Mesenchymal stem cell (in vitro differentiated cells and primary cell): ENCODE measurements at regions not wholly inside any gene's neighbourhood (a gene's known extent, or its start where the extent isn't known, plus 50 kb on each side); places are given as distances from the start of the nearest gene placed in this dataset.

Experiments used
- DNase-seq: peaks from one replicate; pipeline ENCODE4 v3.0.0-alpha.2; 2013
- H2AFZ ChIP-seq: one replicate; pipeline ENCODE4 v1.6.1; 2013; ENCODE audit warnings: low read depth, mild to moderate bottlenecking, control low read depth, inconsistent platforms, low read length, moderate library complexity
- H2AK5ac ChIP-seq: 2 replicates; pipeline ENCODE4 v1.6.1; 2013; ENCODE audit warnings: low read length, moderate library complexity, mild to moderate bottlenecking, inconsistent platforms; ENCODE audit not compliant: severe bottlenecking
- H2BK120ac ChIP-seq: one replicate; pipeline ENCODE4 v1.6.1; 2013; ENCODE audit warnings: low read depth, mild to moderate bottlenecking, inconsistent platforms, low read length, moderate library complexity
- H2BK12ac ChIP-seq, 2 experiments: one replicate each; pipeline ENCODE4 v1.6.1; 2013; ENCODE audit warnings: inconsistent platforms in 2 of 2, low read length in 2 of 2, mild to moderate bottlenecking in 2 of 2, moderate library complexity in 2 of 2, control low read depth in 1 of 2
- H2BK15ac ChIP-seq: one replicate; pipeline ENCODE4 v1.6.1; 2013; ENCODE audit warnings: mild to moderate bottlenecking, low read depth, inconsistent platforms; ENCODE audit not compliant: poor library complexity, severe bottlenecking
- H2BK5ac ChIP-seq: 2 replicates; pipeline ENCODE4 v1.6.1; 2013; ENCODE audit warnings: low read depth, mild to moderate bottlenecking, low read length, control low read depth, inconsistent platforms; ENCODE audit not compliant: poor library complexity, severe bottlenecking
- H3K14ac ChIP-seq, 2 experiments: one replicate each; pipeline ENCODE4 v1.6.1; 2013; ENCODE audit warnings: inconsistent platforms in 2 of 2, low read length in 2 of 2, control low read depth in 1 of 2, mild to moderate bottlenecking in 1 of 2, moderate library complexity in 1 of 2
- H3K18ac ChIP-seq, 2 experiments: one replicate each; pipeline ENCODE4 v1.6.1; 2013; ENCODE audit warnings: inconsistent platforms in 2 of 2, low read length in 2 of 2, control low read depth in 1 of 2, low read depth in 1 of 2, mild to moderate bottlenecking in 1 of 2
- H3K23ac ChIP-seq, 2 experiments: one replicate each; pipeline ENCODE4 v1.6.1; 2013; ENCODE audit warnings: inconsistent platforms in 2 of 2, low read length in 2 of 2, mild to moderate bottlenecking in 2 of 2, moderate library complexity in 2 of 2, control low read depth in 1 of 2
- H3K27ac ChIP-seq: 2 replicates; pipeline ENCODE4 v1.5.1; 2013; ENCODE audit warnings: mild to moderate bottlenecking, moderate library complexity, low read length, control low read depth, inconsistent platforms; ENCODE audit not compliant: poor library complexity, severe bottlenecking
- H3K27me3 ChIP-seq, 2 experiments: 2 replicates each; pipeline versions ENCODE4 v1.6.1 to v1.7.0; 2013; ENCODE audit warnings: low read length in 2 of 2, mild to moderate bottlenecking in 2 of 2, moderate library complexity in 2 of 2, control low read depth in 1 of 2, inconsistent platforms in 1 of 2; ENCODE audit not compliant: control insufficient read depth in 1 of 2, insufficient read depth in 1 of 2
- H3K36me3 ChIP-seq, 2 experiments: 2 replicates each; pipeline versions ENCODE4 v1.6.1 to v1.7.0; 2013; ENCODE audit warnings: low read length in 2 of 2, control low read depth in 1 of 2, inconsistent platforms in 1 of 2, low read depth in 1 of 2, mild to moderate bottlenecking in 1 of 2; ENCODE audit not compliant: insufficient read depth in 2 of 2, control insufficient read depth in 1 of 2
- H3K4ac ChIP-seq, 2 experiments: one replicate each; pipeline ENCODE4 v1.6.1; 2013; ENCODE audit warnings: inconsistent platforms in 2 of 2, low read length in 2 of 2, mild to moderate bottlenecking in 2 of 2, moderate library complexity in 2 of 2, control low read depth in 1 of 2, low read depth in 1 of 2
- H3K4me1 ChIP-seq: 2 replicates; pipeline ENCODE4 v1.6.1; 2013; ENCODE audit warnings: low read depth, low read length, control low read depth; ENCODE audit not compliant: control insufficient read depth, insufficient read depth
- H3K4me2 ChIP-seq: 2 replicates; pipeline ENCODE4 v1.6.1; 2013; ENCODE audit warnings: low read length, mild to moderate bottlenecking, inconsistent platforms; ENCODE audit not compliant: poor library complexity, severe bottlenecking
- H3K4me3 ChIP-seq, 2 experiments: 2 replicates each; pipeline versions ENCODE4 v1.5.1 to v1.7.0; 2013; ENCODE audit warnings: low read length in 2 of 2, mild to moderate bottlenecking in 2 of 2, control low read depth in 1 of 2, low read depth in 1 of 2; ENCODE audit not compliant: insufficient read depth in 1 of 2
- H3K79me1 ChIP-seq: replicated peaks from 2 replicates; pipeline ENCODE4 v1.6.1; 2013; ENCODE audit warnings: mild to moderate bottlenecking, control low read depth, low read length, inconsistent platforms; ENCODE audit not compliant: poor library complexity, severe bottlenecking
- H3K9ac ChIP-seq: 2 replicates; pipeline ENCODE4 v1.7.0; 2013; ENCODE audit warnings: mild to moderate bottlenecking, low read length, moderate library complexity
- H3K9me3 ChIP-seq: 2 replicates; pipeline ENCODE4 v1.7.0; 2013; ENCODE audit warnings: mild to moderate bottlenecking, low read length; ENCODE audit not compliant: control insufficient read depth
- H4K8ac ChIP-seq: one replicate; pipeline ENCODE4 v1.6.1; 2013; ENCODE audit warnings: inconsistent platforms, mild to moderate bottlenecking, low read length, moderate library complexity
- H4K91ac ChIP-seq: one replicate; pipeline ENCODE4 v1.6.1; 2013; ENCODE audit warnings: mild to moderate bottlenecking, low read length, inconsistent platforms
- WGBS: methylation state at CpG from one replicate; pipeline ENCODE4 v1.1.7; 2013; ENCODE audit warnings: mixed read lengths; 5-methylcytosine and 5-hydroxymethylcytosine counted together

DNA sequence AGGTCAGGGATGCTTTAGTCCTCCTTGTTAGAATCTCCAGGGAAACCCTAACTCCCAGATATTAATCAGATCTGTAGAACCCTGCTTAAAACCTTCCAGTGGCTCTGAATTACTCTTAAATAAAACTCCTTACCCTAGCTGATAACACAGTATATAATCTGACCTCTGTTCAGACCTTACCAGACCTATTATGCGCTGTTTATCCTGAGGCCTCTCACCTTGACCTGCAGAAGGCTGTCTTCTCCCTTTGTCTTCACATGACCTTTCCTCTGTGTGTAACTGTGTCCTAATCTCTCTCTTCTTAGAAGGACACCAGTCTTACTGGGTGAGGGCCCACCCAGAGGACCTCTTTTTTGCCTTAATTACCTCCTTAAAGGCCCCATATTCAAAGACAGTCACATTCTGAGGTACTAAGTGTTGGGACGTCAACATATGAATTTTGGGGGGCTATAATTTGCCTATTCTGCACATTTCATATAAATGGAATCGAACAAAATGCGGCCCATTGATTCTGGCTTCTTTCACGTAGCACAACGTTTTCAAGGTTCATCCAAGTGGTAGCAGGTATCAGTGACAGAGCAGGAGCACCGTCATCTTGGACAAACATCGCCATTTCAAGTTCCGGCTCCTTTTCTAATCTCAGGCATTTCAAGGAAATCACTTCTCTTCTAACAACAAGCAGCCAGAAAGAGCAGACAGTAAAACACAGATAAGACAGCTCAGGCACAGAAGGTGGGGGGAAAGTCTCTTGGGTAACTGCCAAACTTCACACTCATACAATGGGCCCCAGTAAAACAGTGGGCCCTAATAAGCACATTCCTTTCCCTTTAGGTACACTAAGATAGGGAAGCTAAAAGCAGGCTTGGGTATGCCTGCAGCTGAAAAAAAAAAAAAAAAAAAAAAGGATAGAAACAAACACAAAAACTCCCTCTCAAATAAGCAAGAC is 200.2 kb upstream of the NUDT4 start:
- Histone ChIP-seq H3K79me1 (no peaks in the 10 kb centered on the region), H3K18ac (peak overlapping the region; percentile 26 to 88), H2AFZ (no peak overlapping the region), H3K4me2 (no peak overlapping the region), H3K4me3 (no peak overlapping the region), H3K27ac (peak overlapping the region; percentile 54), H3K36me3 (no peaks in the 10 kb centered on the region), H2AK5ac (no peak overlapping the region), H4K8ac (no peak overlapping the region), H4K91ac (peak overlapping the region; percentile 9), H3K9ac (no peak overlapping the region), H3K27me3 (no peaks in the 10 kb centered on the region), H3K23ac (peak overlapping the region in 1 of 2 experiments; percentile 27), H3K4ac (peak overlapping the region; percentile 29 to 91), H3K9me3 (no peaks in the 10 kb centered on the region), H2BK120ac (peak overlapping the region; percentile 39), H3K4me1 (no peaks in the 10 kb centered on the region), H2BK12ac (peak overlapping the region; percentile 94 to 97), H2BK5ac (no peak overlapping the region), H2BK15ac (no peak overlapping the region), H3K14ac (peak overlapping the region in 1 of 2 experiments; percentile 66)
- DNase-seq, result peak; percentile 29
- WGBS, result 88% methylated on average over 9 of the region's 9 CpGs

DNA sequence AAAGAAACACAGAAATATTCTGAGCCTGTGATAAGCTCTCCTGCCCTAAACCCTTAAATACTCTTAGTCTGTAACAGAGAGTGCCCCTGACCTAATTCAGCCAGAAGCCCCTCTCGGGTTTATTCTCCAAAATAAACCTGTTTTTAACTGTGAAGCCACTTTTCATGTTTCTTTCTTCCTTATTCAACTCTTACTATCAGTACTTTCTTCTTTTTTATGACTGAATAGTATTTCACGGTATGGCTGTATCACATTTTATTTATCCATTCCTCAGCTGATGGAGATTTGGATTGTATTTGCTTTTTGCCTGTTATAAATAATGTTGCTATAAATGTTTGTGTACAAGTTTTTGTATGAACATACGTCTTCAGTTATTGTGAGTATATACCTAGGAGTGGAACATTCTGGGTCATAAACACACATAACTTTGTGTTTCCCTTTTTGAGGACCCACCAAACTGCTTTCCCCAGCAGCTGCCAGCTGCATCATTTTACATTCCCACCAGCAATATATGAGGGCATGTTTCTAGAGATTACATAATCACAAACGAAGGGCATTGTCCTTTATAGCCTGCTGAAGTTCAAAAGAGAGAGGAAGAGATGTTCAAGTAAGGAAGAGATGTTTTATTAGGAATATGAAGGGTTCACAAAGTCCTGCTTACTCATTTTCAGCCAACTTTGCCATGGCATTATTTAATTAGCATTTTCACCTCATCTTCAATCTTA is 199.4 kb upstream of the NUDT4 start:
- no peak overlapping the region for H3K18ac ChIP-seq
- H3K9me3 ChIP-seq, result no peaks in the 10 kb centered on the region
- no peak overlapping the region for H3K14ac ChIP-seq
- peak overlapping the region; percentile 53 for H3K27ac ChIP-seq
- no peak overlapping the region for H4K91ac ChIP-seq
- no peak overlapping the region for H3K9ac ChIP-seq
- no peak overlapping the region for H3K4me2 ChIP-seq
- no peak overlapping the region for H2BK12ac ChIP-seq
- H2BK5ac ChIP-seq, result no peak overlapping the region
- H2BK15ac ChIP-seq, result no peak overlapping the region
- H4K8ac ChIP-seq, result no peak overlapping the region
- no peak overlapping the region for H2AK5ac ChIP-seq
- no peak for DNase-seq
- no peak overlapping the region for H3K4me3 ChIP-seq
- H3K4me1 ChIP-seq, result no peaks in the 10 kb centered on the region
- no peaks in the 10 kb centered on the region for H3K79me1 ChIP-seq
- WGBS, result 97% methylated on average over 2 of the region's 4 CpGs
- no peak overlapping the region for H2BK120ac ChIP-seq
- H2AFZ ChIP-seq, result no peak overlapping the region
- no peaks in the 10 kb centered on the region for H3K36me3 ChIP-seq
- H3K27me3 ChIP-seq, result no peaks in the 10 kb centered on the region
- H3K4ac ChIP-seq, result no peak overlapping the region
- no peak overlapping the region for H3K23ac ChIP-seq

DNA sequence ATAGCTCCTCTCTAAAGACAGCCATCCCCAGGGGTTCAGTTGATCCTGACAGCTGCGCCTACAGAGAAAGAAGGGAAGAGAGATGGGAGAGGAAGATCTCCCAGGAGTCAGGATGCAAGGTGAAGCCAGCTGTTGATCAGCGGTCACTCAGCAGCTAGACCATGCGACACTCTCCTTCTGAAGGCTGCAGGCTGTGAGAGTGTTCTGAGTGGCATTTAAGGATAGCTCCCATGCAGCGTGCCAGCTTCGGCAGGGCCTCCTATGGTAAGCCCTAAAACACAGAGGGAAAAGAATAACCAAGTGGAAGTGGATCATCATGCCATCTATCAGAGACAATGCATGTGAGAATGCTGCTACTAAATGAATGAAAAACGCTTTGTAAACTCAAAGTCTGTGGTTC is 197.9 kb upstream of the NUDT4 start:
- no peak for DNase-seq
- Histone ChIP-seq H3K36me3 (no peaks in the 10 kb centered on the region), H3K14ac (no peak overlapping the region), H3K79me1 (no peaks in the 10 kb centered on the region), H4K8ac (no peak overlapping the region), H3K4me2 (no peak overlapping the region), H3K4ac (peak overlapping the region in 1 of 2 experiments; percentile 57), H2BK15ac (peak overlapping the region; percentile 6), H4K91ac (peak overlapping the region; percentile 14), H2BK12ac (peak overlapping the region; percentile 68 to 100), H3K4me1 (no peaks in the 10 kb centered on the region), H3K18ac (peak overlapping the region in 1 of 2 experiments; percentile 8), H3K4me3 (no peak overlapping the region), H3K9me3 (no peaks in the 10 kb centered on the region), H2BK5ac (no peak overlapping the region), H2BK120ac (no peak overlapping the region), H2AK5ac (no peak overlapping the region), H2AFZ (no peak overlapping the region), H3K23ac (no peak overlapping the region), H3K27ac (no peak overlapping the region), H3K27me3 (no peaks in the 10 kb centered on the region), H3K9ac (no peak overlapping the region)
- WGBS, result 95% methylated on average over 6 of the region's 6 CpGs

DNA sequence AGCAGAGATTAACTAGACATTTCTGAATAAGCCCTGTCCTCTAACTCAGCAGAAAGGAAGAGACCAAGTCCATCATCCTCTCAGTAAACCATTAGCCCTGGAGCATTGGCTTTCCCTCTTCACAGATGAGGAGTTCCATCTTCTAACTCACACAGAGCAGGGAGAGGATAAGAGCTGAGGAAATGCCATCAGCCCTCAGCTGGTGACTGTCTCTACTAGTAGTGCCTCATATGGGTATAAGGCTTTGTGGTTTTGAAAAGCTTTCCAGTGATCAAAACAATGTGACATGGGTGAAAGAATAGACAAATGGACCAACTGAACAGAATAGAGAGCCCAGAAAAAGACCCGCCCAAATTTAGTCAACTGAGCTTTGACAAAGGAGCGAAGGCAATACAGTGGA is 197.2 kb upstream of the NUDT4 start:
- peak overlapping the region; percentile 37 for H2AK5ac ChIP-seq
- H2BK5ac ChIP-seq, result no peak overlapping the region
- peak overlapping the region in 1 of 2 experiments; percentile 4 for H3K4ac ChIP-seq
- H3K27ac ChIP-seq, result no peak overlapping the region
- no peak overlapping the region for H2BK12ac ChIP-seq
- DNase-seq, result peak; percentile 27
- no peak overlapping the region for H3K23ac ChIP-seq
- no peaks in the 10 kb centered on the region for H3K36me3 ChIP-seq
- no peak overlapping the region for H2BK15ac ChIP-seq
- H3K18ac ChIP-seq, result no peak overlapping the region
- H3K4me3 ChIP-seq, result no peak overlapping the region
- H2AFZ ChIP-seq, result no peak overlapping the region
- no peak overlapping the region for H3K14ac ChIP-seq
- no peaks in the 10 kb centered on the region for H3K9me3 ChIP-seq
- H3K79me1 ChIP-seq, result no peaks in the 10 kb centered on the region
- WGBS, result 95% methylated on average over 2 of the region's 2 CpGs
- H3K4me2 ChIP-seq, result no peak overlapping the region
- no peaks in the 10 kb centered on the region for H3K4me1 ChIP-seq
- H3K9ac ChIP-seq, result no peak overlapping the region
- H3K27me3 ChIP-seq, result no peaks in the 10 kb centered on the region
- H4K91ac ChIP-seq, result no peak overlapping the region
- H4K8ac ChIP-seq, result no peak overlapping the region
- H2BK120ac ChIP-seq, result no peak overlapping the region
